Fibroblast of pulmonary artery (primary cell): ENCODE measurements at regions not wholly inside any gene's neighbourhood (a gene's known extent, or its start where the extent isn't known, plus 50 kb on each side); places are given as distances from the start of the nearest gene placed in this dataset.

Experiments used
- DNase-seq: peaks from one replicate; pipeline ENCODE4 v3.0.0-alpha.2; 2010; ENCODE audit warnings: low read depth
- H3K4me3 ChIP-seq: replicated peaks from 2 replicates; pipeline ENCODE4 v1.5.1; 2011; ENCODE audit warnings: low read depth, mild to moderate bottlenecking, control low read depth, low read length, moderate library complexity
- TF ChIP-seq, protein P1 (sequence below): IDR thresholded peaks from 2 replicates; pipeline ENCODE4 v1.5.1; 2011; ENCODE audit warnings: mild to moderate bottlenecking, control low read depth, low read length, inconsistent platforms; ENCODE audit errors: missing control alignments

DNA sequence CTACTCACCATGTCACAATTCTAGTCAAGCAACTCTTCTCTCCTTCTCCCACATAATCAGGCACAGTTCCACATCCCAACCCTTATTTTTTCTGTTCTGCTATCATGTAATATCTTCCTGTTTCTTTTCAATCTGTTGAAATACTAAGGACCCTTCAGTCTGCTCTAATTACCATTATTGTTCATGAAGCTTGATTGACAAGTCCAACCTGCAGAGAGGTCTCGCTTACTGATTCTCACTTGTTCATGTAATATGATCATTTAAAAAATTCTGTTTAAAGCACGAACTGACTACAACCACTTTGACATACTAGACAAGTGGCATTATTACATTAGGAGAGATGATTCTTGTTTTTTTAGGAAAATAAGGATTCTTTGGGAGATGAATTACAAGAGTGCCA is 108.6 kb upstream of the MAD2L1 start:
- H3K4me3 ChIP-seq, result no peak overlapping the region
- TF ChIP-seq, protein P1, sequence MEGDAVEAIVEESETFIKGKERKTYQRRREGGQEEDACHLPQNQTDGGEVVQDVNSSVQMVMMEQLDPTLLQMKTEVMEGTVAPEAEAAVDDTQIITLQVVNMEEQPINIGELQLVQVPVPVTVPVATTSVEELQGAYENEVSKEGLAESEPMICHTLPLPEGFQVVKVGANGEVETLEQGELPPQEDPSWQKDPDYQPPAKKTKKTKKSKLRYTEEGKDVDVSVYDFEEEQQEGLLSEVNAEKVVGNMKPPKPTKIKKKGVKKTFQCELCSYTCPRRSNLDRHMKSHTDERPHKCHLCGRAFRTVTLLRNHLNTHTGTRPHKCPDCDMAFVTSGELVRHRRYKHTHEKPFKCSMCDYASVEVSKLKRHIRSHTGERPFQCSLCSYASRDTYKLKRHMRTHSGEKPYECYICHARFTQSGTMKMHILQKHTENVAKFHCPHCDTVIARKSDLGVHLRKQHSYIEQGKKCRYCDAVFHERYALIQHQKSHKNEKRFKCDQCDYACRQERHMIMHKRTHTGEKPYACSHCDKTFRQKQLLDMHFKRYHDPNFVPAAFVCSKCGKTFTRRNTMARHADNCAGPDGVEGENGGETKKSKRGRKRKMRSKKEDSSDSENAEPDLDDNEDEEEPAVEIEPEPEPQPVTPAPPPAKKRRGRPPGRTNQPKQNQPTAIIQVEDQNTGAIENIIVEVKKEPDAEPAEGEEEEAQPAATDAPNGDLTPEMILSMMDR, result no peak

DNA sequence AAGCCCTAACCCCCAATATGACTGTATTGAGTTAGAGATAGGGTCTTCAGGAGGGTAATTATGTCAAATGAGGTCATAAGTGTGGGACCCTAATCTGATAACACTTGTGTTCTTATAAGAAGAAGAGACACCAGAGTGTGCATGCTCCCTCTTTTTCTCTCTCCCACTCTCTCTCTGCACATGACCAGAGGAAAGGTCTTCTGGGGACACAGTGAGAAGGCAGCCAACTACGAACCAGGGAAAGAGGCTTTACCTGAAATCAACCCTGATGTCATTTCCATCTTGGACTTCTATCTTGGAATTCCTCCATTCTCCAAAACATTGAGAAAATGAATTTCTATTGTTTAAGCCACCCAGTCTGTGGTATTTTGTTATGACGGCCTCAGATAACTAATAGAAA is 97.2 kb upstream of the MAD2L1 start:
- no peak overlapping the region for H3K4me3 ChIP-seq
- no peak for DNase-seq
- TF ChIP-seq, protein P1, result no peak

More for the DNA sequence above, 108.6 kb upstream of the MAD2L1 start:
- no peak for DNase-seq

DNA sequence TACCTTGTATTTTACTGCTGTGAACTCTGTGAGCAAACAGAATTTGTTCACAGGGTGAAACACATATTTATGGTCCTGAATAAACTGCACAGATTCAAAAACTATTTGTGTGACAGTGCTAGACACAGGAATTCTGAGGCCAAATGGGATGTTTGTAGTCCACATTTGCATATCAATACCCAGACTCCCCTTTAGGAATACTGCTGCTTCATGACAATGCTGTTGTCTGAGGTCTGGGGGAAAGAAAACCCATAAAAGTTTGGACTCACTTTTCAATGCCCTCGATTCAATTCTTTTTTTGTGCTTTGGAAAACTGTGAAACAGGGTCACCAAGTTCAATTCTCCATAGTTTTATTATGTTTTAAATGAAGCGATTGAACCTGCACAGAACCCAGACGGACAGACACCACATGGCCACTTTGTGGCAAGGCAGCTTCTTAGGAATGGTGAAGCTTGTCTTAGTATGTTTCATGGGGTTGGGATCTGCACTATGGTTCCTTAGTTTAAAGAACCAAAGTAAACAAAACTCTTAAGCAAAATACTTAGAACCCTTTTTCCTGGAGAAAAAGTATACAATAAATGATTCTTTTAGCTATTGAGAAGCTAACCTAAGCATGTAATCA is 92.3 kb upstream of the MAD2L1 start:
- DNase-seq, result no peak
- H3K4me3 ChIP-seq, result no peak overlapping the region
- TF ChIP-seq, protein P1, result no peak

DNA sequence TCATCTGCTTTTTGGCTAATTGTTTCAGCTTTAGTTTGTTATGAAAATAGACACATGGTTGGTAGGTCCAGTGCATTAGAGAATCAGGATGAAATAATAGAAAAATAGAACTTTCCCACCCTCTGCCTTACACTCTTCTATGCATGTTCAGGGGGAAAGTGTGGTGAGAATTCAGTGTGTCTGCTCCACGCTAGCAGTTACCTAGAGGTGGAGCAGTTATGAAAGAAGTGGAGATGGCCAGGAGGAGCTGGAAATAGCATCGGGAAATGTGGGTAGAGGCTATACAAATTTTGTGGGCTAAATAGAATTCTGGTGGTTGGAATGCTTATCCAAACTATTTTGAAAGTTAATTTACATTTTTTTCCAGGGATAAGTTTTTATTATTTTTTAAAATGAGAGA is 91.4 kb upstream of the MAD2L1 start:
- DNase-seq, result no peak
- TF ChIP-seq, protein P1, result no peak
- no peak overlapping the region for H3K4me3 ChIP-seq

DNA sequence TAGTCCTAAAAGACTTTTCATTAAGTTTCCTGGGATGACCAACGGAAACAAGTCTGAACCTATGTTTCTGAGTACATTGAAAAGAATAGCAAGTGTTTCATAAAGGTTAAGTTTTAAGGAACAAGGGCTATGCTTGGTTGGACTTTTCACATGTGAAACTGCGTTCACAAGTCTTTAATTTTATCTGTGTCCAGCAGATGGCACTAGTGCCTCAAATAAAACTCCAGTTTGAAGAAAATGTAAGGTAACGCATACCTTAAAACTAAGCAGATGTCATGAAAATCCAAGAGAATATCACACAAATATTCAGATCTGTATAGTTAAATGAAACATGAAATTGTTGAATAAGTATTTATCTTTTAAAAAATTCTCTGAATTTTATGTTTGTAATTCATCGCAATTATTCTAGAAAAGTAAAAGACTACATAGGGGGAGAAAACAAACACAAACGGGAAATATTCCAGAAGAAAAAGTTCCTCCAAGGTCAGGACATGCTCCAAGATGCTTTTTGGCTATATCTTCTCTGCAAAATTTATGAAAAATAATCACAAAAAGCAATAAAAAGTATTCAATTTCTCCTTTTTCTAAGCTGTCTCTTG is 89.6 kb upstream of the MAD2L1 start:
- TF ChIP-seq, protein P1, result peak; percentile 55

DNA sequence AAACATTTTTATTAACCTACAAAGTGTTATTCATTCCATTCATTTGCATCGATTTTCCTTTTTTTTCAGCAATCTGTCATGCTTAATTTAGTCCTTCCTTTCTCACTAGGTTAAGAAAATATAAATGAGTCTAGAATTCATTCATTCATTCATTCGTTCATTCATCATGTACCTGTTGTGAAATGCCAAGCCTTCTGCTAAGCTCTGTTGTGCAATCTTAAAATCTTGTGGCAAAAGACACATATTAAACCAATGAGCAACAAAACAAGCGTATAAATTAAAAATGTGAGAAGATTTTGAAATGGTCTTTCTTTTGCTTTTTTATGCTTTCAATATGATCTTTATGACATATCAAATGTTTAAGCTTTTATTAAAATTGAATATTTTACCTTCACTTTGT is 88.6 kb upstream of the MAD2L1 start:
- no peak overlapping the region for H3K4me3 ChIP-seq
- TF ChIP-seq, protein P1, result no peak
- DNase-seq, result peak; percentile 1

More for the DNA sequence above, 89.6 kb upstream of the MAD2L1 start:
- H3K4me3 ChIP-seq, result no peak overlapping the region
- DNase-seq, result peak; percentile 90

DNA sequence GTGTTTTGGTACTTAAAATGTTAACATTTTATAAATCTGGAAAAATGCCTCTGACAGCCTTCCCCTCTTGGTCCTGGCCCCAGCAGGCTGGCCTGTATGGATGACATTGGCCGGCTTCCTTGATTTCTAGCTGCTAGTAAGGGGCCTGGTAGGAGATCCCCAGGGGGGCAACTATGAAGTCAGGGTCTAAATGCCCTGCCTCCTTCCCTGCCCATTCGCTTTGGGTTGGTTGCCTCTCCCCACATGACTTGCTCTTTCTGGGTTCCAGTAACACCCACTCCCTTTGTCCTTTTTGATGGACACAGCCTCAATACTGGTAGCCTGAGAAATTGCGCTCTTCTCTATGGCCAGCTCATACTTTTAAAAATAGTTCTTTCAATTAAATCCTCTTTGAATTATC is 78.0 kb upstream of the MAD2L1 start:
- DNase-seq, result no peak
- no peak overlapping the region for H3K4me3 ChIP-seq
- TF ChIP-seq, protein P1, result no peak
